Spleen (tissue), 11 donors: ENCODE measurements at regions not wholly inside any gene's neighbourhood (a gene's known extent, or its start where the extent isn't known, plus 50 kb on each side); places are given as distances from the start of the nearest gene placed in this dataset.

Source experiments
- DNase-seq: peaks from one replicate; pipeline ENCODE4 v3.0.0-alpha.2; 2020
- H3K27ac ChIP-seq, 8 donors: fragments of 200-600 bp; sonication (generic) in 7 of 8; 1 replicate in 4 of 8; 2 replicates in 4 of 8; pipeline versions ENCODE4 v1.5.0 to v1.8.0; 2016 to 2021; ENCODE audit warnings: inconsistent platforms in 4 of 8, mild to moderate bottlenecking in 4 of 8, moderate library complexity in 1 of 8
- H3K27me3 ChIP-seq, 7 donors: fragments of 200-600 bp; sonication (generic) in 6 of 7; replicated peaks in 1 of 7; 1 replicate in 4 of 7; 2 replicates in 3 of 7; pipeline versions ENCODE4 v1.5.0 to v1.8.0; 2016 to 2021; ENCODE audit warnings: inconsistent platforms in 3 of 7, mild to moderate bottlenecking in 1 of 7
- H3K36me3 ChIP-seq, 6 donors: fragments of 200-600 bp; sonication (generic) in 5 of 6; 1 replicate in 4 of 6; 2 replicates in 2 of 6; pipeline versions ENCODE4 v1.5.0 to v1.8.0; 2016 to 2021; ENCODE audit warnings: inconsistent platforms in 2 of 6
- H3K4me1 ChIP-seq, 6 donors: fragments of 200-600 bp; sonication (generic) in 5 of 6; 1 replicate in 3 of 6; 2 replicates in 3 of 6; pipeline versions ENCODE4 v1.5.0 to v1.8.0; 2016 to 2021; ENCODE audit warnings: inconsistent platforms in 3 of 6
- H3K4me3 ChIP-seq, 8 donors: fragments of 200-600 bp; sonication (generic) in 7 of 8; 1 replicate in 4 of 8; 2 replicates in 4 of 8; pipeline versions ENCODE4 v1.5.0 to v1.8.0; 2016 to 2021; ENCODE audit warnings: inconsistent platforms in 4 of 8, mild to moderate bottlenecking in 4 of 8, moderate library complexity in 2 of 8
- H3K9me3 ChIP-seq, 8 donors: fragments of 200-600 bp; sonication (generic) in 7 of 8; 1 replicate in 4 of 8; 2 replicates in 4 of 8; pipeline versions ENCODE4 v1.5.0 to v1.8.0; 2016 to 2021; ENCODE audit warnings: inconsistent platforms in 4 of 8
- POLR2A ChIP-seq, 3 donors: fragments of 450-650 bp; IDR thresholded peaks; one replicate each; pipeline ENCODE4 v1.5.1; 2017; ENCODE audit warnings: antibody characterized with exemption in 3 of 3, mild to moderate bottlenecking in 1 of 3
- POLR2AphosphoS5 ChIP-seq, 3 donors: sonication (generic); formaldehyde crosslinking; IDR thresholded peaks; one replicate each; pipeline ENCODE4 v1.5.1; 2017; ENCODE audit warnings: antibody characterized with exemption in 3 of 3
- WGBS, 5 donors: extraction: QIAGEN DNeasy Blood & Tissue Kit in 3 of 5; methylation state at CpG; one replicate each; pipeline versions ENCODE4 v1.1.5 to v1.1.7; 2013 to 2018; 5-methylcytosine and 5-hydroxymethylcytosine counted together
- intact Hi-C: fragments of 100-400 bp; cut with DNase I; formaldehyde crosslinking; loops from one replicate; pipeline ENCODE4 v1.15.0; 2023; ENCODE audit warnings: low total_unique reads
- TF ChIP-seq, protein P1 (sequence below), 11 experiments: fragments of 200-600 bp in 7 of 11; fragments of 450-650 bp in 4 of 11; sonication (generic) in 4 of 11; IDR thresholded peaks in 8 of 11; conservative IDR thresholded peaks in 3 of 11; 1 replicate in 7 of 11; 2 replicates in 4 of 11; pipeline versions ENCODE4 v1.4.0 to v1.8.0; 2016 to 2021; ENCODE audit warnings: antibody characterized with exemption in 11 of 11, inconsistent platforms in 4 of 11, mild to moderate bottlenecking in 1 of 11
- donor health status: healthy with polysubstance abuse.
- donor health status: DM: no; HTN: no; CAD: no; lungs with moderate emphysema.
- donor health status: DM: no; HTN: no; CAD: no.
- donor health status: Bipolar disorder and iron deficiency.
- donor health status: healthy.
- donor health status: DM: no; HTN: no; CAD: no.
- donor health status: DM: yes; HTN: yes; CAD: no.

DNA sequence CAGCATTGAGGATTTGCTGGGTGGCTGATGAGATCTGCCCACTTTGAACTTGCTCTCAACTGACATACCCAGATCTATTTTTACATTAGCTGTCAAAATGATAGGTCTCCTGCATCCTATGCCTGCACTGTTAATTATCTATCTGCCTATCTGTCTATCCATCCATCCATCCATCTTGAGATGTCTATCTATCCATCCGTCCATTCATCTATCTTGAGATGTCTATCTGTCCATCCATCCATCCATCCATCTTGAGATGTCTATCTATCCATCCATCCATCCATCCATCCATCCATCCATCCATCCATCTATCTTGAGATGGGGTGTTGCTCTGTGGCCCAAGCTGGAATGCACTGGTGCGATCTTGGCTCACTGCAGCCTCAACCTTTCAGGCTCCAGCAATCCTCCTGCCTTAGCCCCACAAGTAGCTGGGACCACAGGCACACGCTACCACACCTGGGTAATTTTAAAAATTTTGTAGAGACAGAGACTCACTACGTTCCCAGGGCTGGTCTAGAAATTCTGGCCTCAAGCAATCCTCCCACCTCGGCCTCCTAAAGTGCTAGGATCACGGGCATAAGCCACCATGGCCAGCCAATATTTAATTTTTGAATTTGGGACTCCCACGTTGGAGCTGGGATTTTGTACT, 159.4 kb upstream of the NSMCE3 start:
- H3K27me3 ChIP-seq, result peaks cover 0 to 8% (median 0%) of the 10 kb centered on the region in 7 donors
- H3K4me1 ChIP-seq, result no peaks in the 10 kb centered on the region
- DNase-seq, result no peak
- 73 to 92% (median 86%) methylated on average over 7 of the region's 7 CpGs for WGBS, 5 donors
- TF ChIP-seq POLR2A (IDR thresholded peaks at IDR 0.05), result no peak
- no peak for TF ChIP-seq POLR2AphosphoS5 (IDR thresholded peaks at IDR 0.05)
- TF ChIP-seq, protein P1, sequence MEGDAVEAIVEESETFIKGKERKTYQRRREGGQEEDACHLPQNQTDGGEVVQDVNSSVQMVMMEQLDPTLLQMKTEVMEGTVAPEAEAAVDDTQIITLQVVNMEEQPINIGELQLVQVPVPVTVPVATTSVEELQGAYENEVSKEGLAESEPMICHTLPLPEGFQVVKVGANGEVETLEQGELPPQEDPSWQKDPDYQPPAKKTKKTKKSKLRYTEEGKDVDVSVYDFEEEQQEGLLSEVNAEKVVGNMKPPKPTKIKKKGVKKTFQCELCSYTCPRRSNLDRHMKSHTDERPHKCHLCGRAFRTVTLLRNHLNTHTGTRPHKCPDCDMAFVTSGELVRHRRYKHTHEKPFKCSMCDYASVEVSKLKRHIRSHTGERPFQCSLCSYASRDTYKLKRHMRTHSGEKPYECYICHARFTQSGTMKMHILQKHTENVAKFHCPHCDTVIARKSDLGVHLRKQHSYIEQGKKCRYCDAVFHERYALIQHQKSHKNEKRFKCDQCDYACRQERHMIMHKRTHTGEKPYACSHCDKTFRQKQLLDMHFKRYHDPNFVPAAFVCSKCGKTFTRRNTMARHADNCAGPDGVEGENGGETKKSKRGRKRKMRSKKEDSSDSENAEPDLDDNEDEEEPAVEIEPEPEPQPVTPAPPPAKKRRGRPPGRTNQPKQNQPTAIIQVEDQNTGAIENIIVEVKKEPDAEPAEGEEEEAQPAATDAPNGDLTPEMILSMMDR (IDR thresholded peaks at IDR 0.05 in 8 of 11, conservative IDR thresholded peaks at IDR 0.05 in 3 of 11), result no peak
- peaks cover 0 to 12% (median 0%) of the 10 kb centered on the region in 8 donors for H3K9me3 ChIP-seq
- H3K4me3 ChIP-seq, result no peak overlapping the region
- H3K36me3 ChIP-seq, result no peaks in the 10 kb centered on the region
- intact Hi-C loops, result no loop called here
- no peak overlapping the region for H3K27ac ChIP-seq

DNA sequence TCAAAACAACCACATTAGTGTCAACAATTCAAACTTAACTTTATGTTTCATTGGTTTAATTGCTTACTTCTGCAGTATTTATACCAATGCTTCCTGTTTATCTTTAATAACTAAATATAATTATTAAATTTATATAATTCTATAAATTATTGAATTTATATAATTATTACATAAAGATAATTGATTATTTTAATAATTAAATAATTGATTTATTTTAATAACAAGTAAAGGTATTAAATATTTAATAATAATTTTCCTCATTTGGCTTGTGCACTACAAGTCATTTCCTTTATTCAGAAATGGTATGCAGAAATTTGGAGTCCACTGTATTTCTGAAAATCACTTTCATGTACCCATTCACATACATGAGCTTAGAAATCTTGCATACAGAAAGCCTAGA, 156.2 kb upstream of the NSMCE3 start:
- Histone ChIP-seq H3K9me3 (peaks cover 0 to 12% (median 0%) of the 10 kb centered on the region in 8 donors), H3K27ac (no peak overlapping the region), H3K36me3 (no peaks in the 10 kb centered on the region), H3K4me3 (no peak overlapping the region), H3K4me1 (no peaks in the 10 kb centered on the region), H3K27me3 (no peaks in the 10 kb centered on the region)
- no peak for DNase-seq
- no peak for TF ChIP-seq POLR2A (IDR thresholded peaks at IDR 0.05)
- TF ChIP-seq, protein P1 (IDR thresholded peaks at IDR 0.05 in 8 of 11, conservative IDR thresholded peaks at IDR 0.05 in 3 of 11), result no peak
- no peak for TF ChIP-seq POLR2AphosphoS5 (IDR thresholded peaks at IDR 0.05)
- intact Hi-C loops, result no loop called here

DNA sequence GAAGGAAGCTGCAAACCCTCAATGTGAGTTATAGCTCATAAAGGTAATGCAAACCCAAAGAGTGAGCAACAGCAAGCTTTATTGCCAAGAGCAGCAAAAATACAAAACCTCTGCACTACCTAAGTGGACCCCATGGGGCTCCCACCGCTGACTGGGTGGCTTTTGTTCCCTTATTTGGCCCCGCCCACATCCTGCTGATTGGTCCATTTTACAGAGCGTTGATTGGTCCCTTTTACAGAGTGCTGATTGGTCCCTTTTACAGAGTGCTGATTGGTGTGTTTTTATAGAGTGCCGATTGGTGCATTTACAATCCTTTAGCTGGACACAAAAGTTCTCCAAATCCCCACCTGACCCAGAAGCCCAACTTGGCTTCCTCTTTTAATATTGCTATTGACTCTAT, 154.5 kb upstream of the NSMCE3 start:
- no peak overlapping the region for H3K4me3 ChIP-seq
- no peak for DNase-seq
- TF ChIP-seq POLR2A (IDR thresholded peaks at IDR 0.05), result no peak
- no peaks in the 10 kb centered on the region for H3K27me3 ChIP-seq
- peaks cover 0 to 17% (median 2%) of the 10 kb centered on the region in 8 donors for H3K9me3 ChIP-seq
- intact Hi-C loops, result no loop called here
- no peak overlapping the region for H3K27ac ChIP-seq
- no peaks in the 10 kb centered on the region for H3K36me3 ChIP-seq
- H3K4me1 ChIP-seq, result no peaks in the 10 kb centered on the region
- WGBS, 5 donors, result 81 to 92% (median 82%) methylated on average over 4 of the region's 4 CpGs

DNA sequence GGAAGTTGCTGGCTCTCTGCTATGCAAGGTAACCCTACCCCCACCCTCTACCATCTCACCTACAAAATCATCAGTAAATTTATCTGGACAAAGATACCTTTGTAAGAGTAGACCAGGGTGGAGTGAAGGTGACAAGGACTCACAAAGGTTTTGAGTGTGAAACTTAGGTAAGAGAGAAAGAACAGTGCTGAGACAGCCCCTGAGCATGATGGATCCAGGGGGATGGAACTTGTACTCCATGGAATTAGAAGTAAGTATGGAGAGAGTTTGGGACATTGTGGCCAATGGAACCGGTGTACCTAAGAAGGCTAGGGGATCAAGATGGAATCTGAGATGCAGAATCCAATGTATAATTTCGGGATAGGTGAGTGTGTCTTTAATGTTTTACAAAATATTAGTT, 153.0 kb upstream of the NSMCE3 start:
- Histone ChIP-seq H3K27ac (no peak overlapping the region), H3K4me1 (no peaks in the 10 kb centered on the region), H3K9me3 (peaks cover 0 to 24% (median 7%) of the 10 kb centered on the region in 8 donors), H3K27me3 (no peaks in the 10 kb centered on the region), H3K4me3 (no peak overlapping the region), H3K36me3 (no peaks in the 10 kb centered on the region)
- TF ChIP-seq, protein P1 (IDR thresholded peaks at IDR 0.05 in 8 of 11, conservative IDR thresholded peaks at IDR 0.05 in 3 of 11), result no peak
- TF ChIP-seq POLR2A (IDR thresholded peaks at IDR 0.05) (no peak), POLR2AphosphoS5 (IDR thresholded peaks at IDR 0.05) (no peak)
- intact Hi-C loops, result no loop called here
- 86 to 95% (median 93%) methylated on average over 2 of the region's 2 CpGs for WGBS, 5 donors
- no peak for DNase-seq
